Inferior parietal cortex (tissue), 1 donor: ENCODE measurements at regions not wholly inside any gene's neighbourhood (a gene's known extent, or its start where the extent isn't known, plus 50 kb on each side); places are given as distances from the start of the nearest gene placed in this dataset.
"Not testable (repeated sequence)": the region's sequence is repeated elsewhere in the genome, so short reads cannot be mapped to it uniquely, and the experiment has no call there.

Source experiments
- DNase-seq: peaks from one replicate; pipeline ENCODE4 v3.0.0-alpha.2; 2016; ENCODE audit errors: extremely low spot score

GRCh38 chrY:11461406-11461805 lies 1239.6 kb upstream of the USP9Y start:
- peak; percentile 4 for DNase-seq

DNA sequence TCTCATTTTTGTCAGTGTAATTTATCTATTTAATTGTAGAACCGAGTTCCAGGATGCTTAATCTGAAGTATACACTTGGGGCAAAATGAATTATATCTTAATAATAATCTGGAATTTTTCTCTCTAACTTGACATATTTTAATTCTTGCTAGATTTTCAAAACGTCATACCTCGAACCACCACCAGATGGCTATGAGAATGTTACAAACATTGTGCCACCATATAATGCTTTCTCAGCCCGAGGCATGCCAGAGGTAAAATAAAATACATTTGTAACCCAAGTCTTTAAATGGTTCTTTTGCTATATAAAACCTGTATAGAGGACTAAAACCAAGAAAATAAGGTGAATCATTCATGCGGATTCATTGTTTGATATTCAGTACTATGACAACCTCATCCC lies 1234.3 kb upstream of the USP9Y start:
- not testable (repeated sequence) for DNase-seq
